CD4-positive, alpha-beta T cell (primary cell): ENCODE measurements at regions not wholly inside any gene's neighbourhood (a gene's known extent, or its start where the extent isn't known, plus 50 kb on each side); places are given as distances from the start of the nearest gene placed in this dataset.

Experiments used
- ATAC-seq: fragments of 200-7000 bp; cut with Tn5 transposase; one replicate; pipeline ENCODE4 v1.10.0; 2022; ENCODE audit warnings: mild to moderate bottlenecking; ENCODE audit not compliant: poor library complexity
- CTCF ChIA-PET: fragments of 350-600 bp; sonication (Branson Sonifier 250); formaldehyde crosslinking; loops from one replicate; lab custom pipeline; 2021; ENCODE audit warnings: antibody characterized with exemption, inconsistent platforms; lab: Charles Lee
- POLR2A ChIA-PET: fragments of 350-600 bp; sonication (Branson Sonifier 250); formaldehyde crosslinking; loops from one replicate; lab custom pipeline; 2021; ENCODE audit warnings: antibody characterized with exemption, inconsistent platforms; lab: Charles Lee
- DNase-seq, 14 experiments: peaks; one replicate each; pipeline ENCODE4 v3.0.0-alpha.2; 2013 to 2020; ENCODE audit warnings: mixed read lengths in 2 of 14
- H3K27ac ChIP-seq, 2 donors: one replicate each; pipeline versions ENCODE4 v1.5.1 to v1.7.0; 2013; ENCODE audit warnings: low read length in 2 of 2, low read depth in 1 of 2, mild to moderate bottlenecking in 1 of 2
- H3K27me3 ChIP-seq, 2 experiments: 1 replicate in 1 of 2; 2 replicates in 1 of 2; pipeline versions ENCODE4 v1.6.1 to v1.7.0; 2013; ENCODE audit warnings: low read length in 2 of 2, control low read depth in 1 of 2, mild to moderate bottlenecking in 1 of 2, moderate library complexity in 1 of 2; ENCODE audit not compliant: insufficient read depth in 2 of 2, control insufficient read depth in 1 of 2
- H3K36me3 ChIP-seq: one replicate; pipeline ENCODE4 v1.6.1; 2013; ENCODE audit warnings: low read length, control low read depth; ENCODE audit not compliant: insufficient read depth
- H3K4me1 ChIP-seq: one replicate; pipeline ENCODE4 v1.6.1; 2013; ENCODE audit warnings: low read length, control low read depth; ENCODE audit not compliant: insufficient read depth
- H3K4me3 ChIP-seq: one replicate; pipeline ENCODE4 v1.5.1; 2013; ENCODE audit warnings: mild to moderate bottlenecking, low read length, moderate library complexity
- H3K9me3 ChIP-seq, 2 experiments: 1 replicate in 1 of 2; 2 replicates in 1 of 2; pipeline versions ENCODE4 v1.6.1 to v1.7.0; 2013; ENCODE audit warnings: low read length in 2 of 2, mild to moderate bottlenecking in 2 of 2, control low read depth in 1 of 2, moderate library complexity in 1 of 2; ENCODE audit not compliant: control insufficient read depth in 1 of 2, insufficient read depth in 1 of 2
- H3K27ac Mint-ChIP-seq: one replicate; pipeline ENCODE4 v1.8.0; 2020; ENCODE audit warnings: mixed read lengths
- H3K27me3 Mint-ChIP-seq: one replicate; pipeline ENCODE4 v1.8.0; 2021; ENCODE audit warnings: mixed read lengths
- H3K36me3 Mint-ChIP-seq: one replicate; pipeline ENCODE4 v1.8.0; 2021; ENCODE audit warnings: low read depth, mixed read lengths
- H3K4me1 Mint-ChIP-seq: one replicate; pipeline ENCODE4 v1.8.0; 2021; ENCODE audit warnings: low read depth, mixed read lengths
- H3K4me3 Mint-ChIP-seq: one replicate; pipeline ENCODE4 v1.8.0; 2020; ENCODE audit warnings: mild to moderate bottlenecking, mixed read lengths
- H3K9me3 Mint-ChIP-seq: one replicate; pipeline ENCODE4 v1.8.0; 2020; ENCODE audit warnings: mixed read lengths
- intact Hi-C, 2 experiments: fragments of 100-400 bp; cut with DNase I in 1 of 2; cut with micrococcal nuclease in 1 of 2; formaldehyde crosslinking; loops; one replicate each; pipeline versions ENCODE4 v1.15.1 to v1.9.0; 2023 to 2025; cut with DNase I, micrococcal nuclease
- TF ChIP-seq, protein P1 (sequence below): fragments of 200-600 bp; IDR thresholded peaks from one replicate; pipeline ENCODE4 v1.8.0; 2022; ENCODE audit warnings: antibody characterized with exemption, mild to moderate bottlenecking

DNA sequence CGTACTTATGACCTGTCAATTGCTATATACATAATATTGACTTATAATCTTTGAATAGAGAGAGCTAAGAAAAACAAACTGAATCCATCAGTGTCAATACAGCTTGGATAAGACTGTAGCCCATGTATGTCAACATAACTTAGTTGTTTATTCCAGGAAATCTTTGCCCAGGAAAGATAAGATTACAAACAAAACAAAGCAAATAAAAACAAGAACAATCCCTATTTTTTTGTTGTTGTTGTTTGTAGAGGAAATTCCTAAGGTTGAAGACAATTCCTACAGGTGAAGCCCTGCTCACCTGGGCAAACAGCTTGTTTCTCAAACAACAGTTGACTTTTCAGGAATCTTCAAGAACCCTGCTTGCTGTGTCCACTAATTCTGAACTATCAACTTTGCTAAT, 76.0 kb downstream of the HYCC1 start:
- intact Hi-C loops = no loop called here
- H3K4me1 ChIP-seq = no peaks in the 10 kb centered on the region
- DNase-seq = no peak
- H3K9me3 ChIP-seq = no peaks in the 10 kb centered on the region
- no peaks in the 10 kb centered on the region for H3K4me1 Mint-ChIP-seq
- ChIA-PET POLR2A (no interaction called here), CTCF (interaction anchor here (1.0 kb wide), 1 partner anchor 12 kb away, joined by 4 read pairs; no protein-coding TSS in a partner anchor)
- no peaks in the 10 kb centered on the region for H3K36me3 ChIP-seq
- no peak for ATAC-seq
- H3K27me3 Mint-ChIP-seq = no peaks in the 10 kb centered on the region
- no peak overlapping the region for H3K27ac Mint-ChIP-seq
- H3K27me3 ChIP-seq = no peaks in the 10 kb centered on the region
- no peaks in the 10 kb centered on the region for H3K9me3 Mint-ChIP-seq
- H3K36me3 Mint-ChIP-seq = no peaks in the 10 kb centered on the region
- H3K27ac ChIP-seq = no peak overlapping the region
- TF ChIP-seq, protein P1, sequence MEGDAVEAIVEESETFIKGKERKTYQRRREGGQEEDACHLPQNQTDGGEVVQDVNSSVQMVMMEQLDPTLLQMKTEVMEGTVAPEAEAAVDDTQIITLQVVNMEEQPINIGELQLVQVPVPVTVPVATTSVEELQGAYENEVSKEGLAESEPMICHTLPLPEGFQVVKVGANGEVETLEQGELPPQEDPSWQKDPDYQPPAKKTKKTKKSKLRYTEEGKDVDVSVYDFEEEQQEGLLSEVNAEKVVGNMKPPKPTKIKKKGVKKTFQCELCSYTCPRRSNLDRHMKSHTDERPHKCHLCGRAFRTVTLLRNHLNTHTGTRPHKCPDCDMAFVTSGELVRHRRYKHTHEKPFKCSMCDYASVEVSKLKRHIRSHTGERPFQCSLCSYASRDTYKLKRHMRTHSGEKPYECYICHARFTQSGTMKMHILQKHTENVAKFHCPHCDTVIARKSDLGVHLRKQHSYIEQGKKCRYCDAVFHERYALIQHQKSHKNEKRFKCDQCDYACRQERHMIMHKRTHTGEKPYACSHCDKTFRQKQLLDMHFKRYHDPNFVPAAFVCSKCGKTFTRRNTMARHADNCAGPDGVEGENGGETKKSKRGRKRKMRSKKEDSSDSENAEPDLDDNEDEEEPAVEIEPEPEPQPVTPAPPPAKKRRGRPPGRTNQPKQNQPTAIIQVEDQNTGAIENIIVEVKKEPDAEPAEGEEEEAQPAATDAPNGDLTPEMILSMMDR = no peak
- no peak overlapping the region for H3K4me3 Mint-ChIP-seq
- H3K4me3 ChIP-seq = no peak overlapping the region

- DNase-seq = no peak
- H3K36me3 Mint-ChIP-seq = no peaks in the 10 kb centered on the region
- H3K4me3 Mint-ChIP-seq = no peak overlapping the region
- Histone ChIP-seq H3K4me1 (no peaks in the 10 kb centered on the region), H3K9me3 (no peaks in the 10 kb centered on the region), H3K4me3 (no peak overlapping the region), H3K27me3 (no peaks in the 10 kb centered on the region), H3K27ac (no peak overlapping the region), H3K36me3 (no peaks in the 10 kb centered on the region)
- no peak overlapping the region for H3K27ac Mint-ChIP-seq
- H3K4me1 Mint-ChIP-seq = no peaks in the 10 kb centered on the region
- ATAC-seq = no peak
- POLR2A ChIA-PET = no interaction called here
- CTCF ChIA-PET = no interaction called here
- TF ChIP-seq, protein P1 = no peak
- intact Hi-C loops = no loop called here
- H3K27me3 Mint-ChIP-seq = no peaks in the 10 kb centered on the region
- no peaks in the 10 kb centered on the region for H3K9me3 Mint-ChIP-seq
Observed at GRCh38 chr7:22936246-22936645, 77.7 kb downstream of the HYCC1 start.

GRCh38 chr7:22935269-22935668, 78.7 kb downstream of the HYCC1 start:
- TF ChIP-seq, protein P1 = no peak
- Histone ChIP-seq H3K27ac (no peak overlapping the region), H3K4me3 (no peak overlapping the region), H3K4me1 (no peaks in the 10 kb centered on the region), H3K9me3 (no peaks in the 10 kb centered on the region), H3K27me3 (no peaks in the 10 kb centered on the region), H3K36me3 (no peaks in the 10 kb centered on the region)
- no peaks in the 10 kb centered on the region for H3K36me3 Mint-ChIP-seq
- CTCF ChIA-PET = no interaction called here
- intact Hi-C loops = no loop called here
- no peaks in the 10 kb centered on the region for H3K4me1 Mint-ChIP-seq
- no peak overlapping the region for H3K4me3 Mint-ChIP-seq
- H3K27me3 Mint-ChIP-seq = no peaks in the 10 kb centered on the region
- POLR2A ChIA-PET = no interaction called here
- H3K27ac Mint-ChIP-seq = no peak overlapping the region
- H3K9me3 Mint-ChIP-seq = peaks cover 2% of the 10 kb centered on the region
- DNase-seq (no peak), ATAC-seq (no peak)
